Body of pancreas (tissue), 4 donors: ENCODE measurements at regions not wholly inside any gene's neighbourhood (a gene's known extent, or its start where the extent isn't known, plus 50 kb on each side); places are given as distances from the start of the nearest gene placed in this dataset.

Experiments
- ATAC-seq: fragments of 150-250 bp; one replicate; pipeline ENCODE4 v1.9.1; 2016
- DNase-seq, 4 donors: peaks; one replicate each; pipeline ENCODE4 v3.0.0-alpha.2; 2019
- H3K27ac ChIP-seq, 4 donors: fragments of 200-600 bp; sonication (generic); 1 replicate in 3 of 4; 2 replicates in 1 of 4; pipeline versions ENCODE4 v1.5.1 to v1.6.1; 2016 to 2019; ENCODE audit warnings: mild to moderate bottlenecking in 1 of 4, mixed read lengths in 1 of 4, moderate library complexity in 1 of 4
- H3K27me3 ChIP-seq, 2 donors: fragments of 200-600 bp; sonication (generic); one replicate each; pipeline ENCODE4 v1.6.0; 2016; ENCODE audit warnings: mild to moderate bottlenecking in 1 of 2
- H3K36me3 ChIP-seq, 2 donors: fragments of 200-600 bp; sonication (generic); replicated peaks in 1 of 2; 2 replicates each; pipeline ENCODE4 v1.5.1; 2016; ENCODE audit warnings: low read depth in 2 of 2; ENCODE audit not compliant: insufficient read depth in 1 of 2
- H3K4me1 ChIP-seq: fragments of 200-600 bp; sonication (generic); one replicate; pipeline ENCODE4 v1.6.0; 2016
- H3K4me3 ChIP-seq, 2 donors: fragments of 200-600 bp; sonication (generic); 1 replicate in 1 of 2; 2 replicates in 1 of 2; pipeline ENCODE4 v1.5.1; 2016 to 2019
- H3K9me3 ChIP-seq, 3 donors: fragments of 200-600 bp; sonication (generic); 1 replicate in 2 of 3; 2 replicates in 1 of 3; pipeline ENCODE4 v1.5.1; 2016
- CTCF ChIP-seq, 7 experiments: fragments of 450-650 bp in 4 of 7; fragments of 200-600 bp in 3 of 7; sonication (generic) in 3 of 7; IDR thresholded peaks; one replicate each; pipeline ENCODE4 v1.5.1; 2016 to 2019; ENCODE audit warnings: antibody characterized with exemption in 7 of 7
- POLR2A ChIP-seq, 3 donors: fragments of 450-650 bp; IDR thresholded peaks; one replicate each; pipeline ENCODE4 v1.6.1; 2016; ENCODE audit warnings: antibody characterized with exemption in 3 of 3, mild to moderate bottlenecking in 2 of 3
- WGBS, 2 donors: methylation state at CpG; one replicate each; pipeline ENCODE4 v1.1.5; 2017; 5-methylcytosine and 5-hydroxymethylcytosine counted together
- intact Hi-C: fragments of 100-400 bp; cut with DNase I; formaldehyde crosslinking; loops from one replicate; pipeline ENCODE4 v1.15.1; 2023

- H3K4me3 ChIP-seq, result no peak overlapping the region
- no peak for DNase-seq
- no peaks in the 10 kb centered on the region for H3K36me3 ChIP-seq
- TF ChIP-seq CTCF (IDR thresholded peaks at IDR 0.05) (no peak), POLR2A (IDR thresholded peaks at IDR 0.05) (no peak)
- no peak overlapping the region for H3K27ac ChIP-seq
- WGBS, 2 donors, result 45 to 56% methylated on average over 3 of the region's 3 CpGs
- no peaks in the 10 kb centered on the region for H3K4me1 ChIP-seq
- intact Hi-C loops, result no loop called here
- H3K9me3 ChIP-seq, result no peaks in the 10 kb centered on the region
- no peaks in the 10 kb centered on the region for H3K27me3 ChIP-seq
- no peak for ATAC-seq
Measured at GRCh38 chr12:127531542-127531941, 735.4 kb upstream of the TMEM132C start.

GRCh38 chr12:127533353-127533752 is 733.6 kb upstream of the TMEM132C start:
- Histone ChIP-seq H3K27ac (no peak overlapping the region), H3K36me3 (no peaks in the 10 kb centered on the region), H3K27me3 (no peaks in the 10 kb centered on the region), H3K4me1 (no peaks in the 10 kb centered on the region), H3K4me3 (no peak overlapping the region), H3K9me3 (no peaks in the 10 kb centered on the region)
- no peak for ATAC-seq
- TF ChIP-seq POLR2A (IDR thresholded peaks at IDR 0.05), result no peak
- TF ChIP-seq CTCF (IDR thresholded peaks at IDR 0.05), result no peak
- DNase-seq, result no peak
- intact Hi-C loops, result no loop called here

- Histone ChIP-seq H3K9me3 (no peaks in the 10 kb centered on the region), H3K4me3 (no peak overlapping the region), H3K27ac (no peak overlapping the region), H3K4me1 (no peaks in the 10 kb centered on the region), H3K27me3 (no peaks in the 10 kb centered on the region), H3K36me3 (no peaks in the 10 kb centered on the region)
- TF ChIP-seq POLR2A (IDR thresholded peaks at IDR 0.05) (no peak), CTCF (IDR thresholded peaks at IDR 0.05) (no peak)
- ATAC-seq (no peak), DNase-seq (no peak)
- WGBS, 2 donors, result 26 to 29% methylated on average over 1 of the region's 1 CpG
- intact Hi-C loops, result no loop called here
Measured at GRCh38 chr12:127536833-127537428, 730.0 kb upstream of the TMEM132C start.

DNA sequence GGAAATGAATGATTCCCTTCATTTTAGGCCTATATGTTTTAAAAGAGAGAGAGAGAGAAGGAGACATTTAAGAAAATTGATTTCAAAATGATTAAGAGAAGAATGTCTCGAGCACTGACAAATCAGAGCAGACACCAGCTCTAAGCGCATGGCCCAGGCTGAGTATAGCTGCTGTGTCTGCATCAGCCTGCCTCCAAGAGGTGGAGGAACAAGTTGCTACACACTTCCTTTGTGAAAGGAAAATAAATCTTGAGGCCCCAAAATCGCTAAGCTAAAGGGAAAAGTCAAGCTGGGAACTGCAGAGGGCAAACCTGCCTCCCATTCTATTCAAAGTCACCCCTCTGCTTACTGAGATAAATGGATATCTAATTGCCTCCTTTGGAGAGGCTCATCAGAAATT is 728.7 kb upstream of the TMEM132C start:
- DNase-seq, result no peak
- no peaks in the 10 kb centered on the region for H3K27me3 ChIP-seq
- no peaks in the 10 kb centered on the region for H3K36me3 ChIP-seq
- intact Hi-C loops, result no loop called here
- no peaks in the 10 kb centered on the region for H3K4me1 ChIP-seq
- H3K27ac ChIP-seq, result no peak overlapping the region
- H3K4me3 ChIP-seq, result no peak overlapping the region
- WGBS, 2 donors, result 53 to 61% methylated on average over 3 of the region's 3 CpGs
- H3K9me3 ChIP-seq, result no peaks in the 10 kb centered on the region
- no peak for TF ChIP-seq POLR2A (IDR thresholded peaks at IDR 0.05)
- no peak for TF ChIP-seq CTCF (IDR thresholded peaks at IDR 0.05)
- ATAC-seq, result no peak

DNA sequence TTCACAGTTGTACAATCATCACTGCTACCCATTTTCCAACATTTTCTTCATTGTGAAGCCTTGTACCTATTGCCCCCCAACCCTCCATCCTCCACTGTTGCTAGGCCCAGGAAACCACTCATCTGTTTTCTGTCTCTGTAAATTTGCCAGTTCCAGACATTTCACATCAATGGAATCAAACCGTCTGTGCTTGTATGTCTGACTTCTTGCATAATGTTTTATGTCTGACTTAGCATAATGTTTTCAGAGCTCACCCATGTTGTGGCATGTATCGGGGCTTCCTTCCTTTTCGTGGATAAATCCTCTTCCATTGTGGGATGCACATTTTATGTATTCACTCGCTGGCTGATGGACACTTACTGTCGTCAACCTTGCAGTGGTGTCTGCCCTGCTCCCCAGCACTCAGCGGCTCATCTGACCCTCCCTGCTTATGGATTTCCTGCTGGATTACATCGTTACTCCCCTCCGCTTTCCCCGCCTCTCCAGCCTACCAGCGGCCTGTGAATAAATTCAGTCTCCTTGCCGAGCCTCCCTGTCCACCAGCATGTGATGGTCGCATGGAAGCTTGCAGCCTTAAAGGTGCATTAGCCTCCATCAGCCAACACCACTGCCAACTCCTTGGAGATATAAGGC is 727.6 kb upstream of the TMEM132C start:
- TF ChIP-seq POLR2A (IDR thresholded peaks at IDR 0.05), result no peak
- no peak for TF ChIP-seq CTCF (IDR thresholded peaks at IDR 0.05)
- 57 to 62% methylated on average over 12 of the region's 12 CpGs for WGBS, 2 donors
- Histone ChIP-seq H3K9me3 (no peaks in the 10 kb centered on the region), H3K27me3 (no peaks in the 10 kb centered on the region), H3K27ac (no peak overlapping the region), H3K36me3 (no peaks in the 10 kb centered on the region), H3K4me3 (no peak overlapping the region), H3K4me1 (no peaks in the 10 kb centered on the region)
- no peak for ATAC-seq
- DNase-seq, result no peak
- intact Hi-C loops, result no loop called here
